ENCODE measurements at regions not wholly inside any gene's neighbourhood (a gene's known extent, or its start where the extent isn't known, plus 50 kb on each side); places are given as distances from the start of the nearest gene placed in this dataset.
"Not testable (repeated sequence)": the region's sequence is repeated elsewhere in the genome, so short reads cannot be mapped to it uniquely, and the experiment has no call there.

DNA sequence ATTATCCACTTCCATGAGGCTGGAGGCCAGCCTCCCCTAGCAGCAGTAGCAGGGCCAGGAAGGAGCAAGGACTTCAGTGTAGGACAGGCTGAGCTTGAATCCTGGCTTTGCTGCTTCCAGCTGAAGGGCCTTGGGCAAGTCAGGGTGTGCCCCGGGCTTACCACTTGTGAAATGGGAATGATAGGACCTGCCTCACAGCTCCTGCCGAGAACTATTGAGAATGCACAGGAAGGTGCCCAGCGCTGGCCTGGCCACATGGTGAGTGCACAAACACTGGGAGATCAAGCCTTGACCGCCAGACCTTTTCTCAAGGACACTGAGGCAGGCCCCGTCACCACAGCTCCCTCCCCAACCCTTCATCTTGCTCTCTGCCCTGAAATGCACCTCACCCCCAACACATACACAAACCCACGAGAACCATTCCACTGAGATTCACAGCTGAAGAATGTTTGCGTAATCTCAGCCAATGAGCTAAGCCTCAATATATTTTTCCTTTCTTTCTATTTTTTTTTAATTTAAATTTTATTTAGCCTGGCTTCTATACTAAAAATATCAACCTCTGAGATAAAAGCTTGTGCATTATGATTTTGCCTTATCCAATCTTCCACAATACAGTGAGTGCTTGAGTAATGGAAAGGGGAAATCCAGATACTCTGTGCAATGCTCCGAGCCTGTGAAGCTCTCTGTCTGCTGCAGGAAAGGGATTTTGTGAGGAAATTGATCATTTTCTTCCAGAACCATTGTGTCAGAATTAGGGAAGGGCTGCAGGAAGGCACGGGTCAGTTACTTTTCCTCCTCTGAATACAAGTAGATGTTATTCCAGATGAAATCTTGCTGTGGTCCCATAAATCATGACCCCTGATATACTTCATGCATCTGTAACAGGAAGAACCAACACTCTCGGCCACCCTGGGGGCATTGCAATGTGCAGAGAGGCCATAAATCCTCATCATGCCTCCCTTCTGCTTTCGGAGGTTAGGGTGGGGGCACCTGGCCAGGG lies 193.9 kb downstream of the TLE3 start:
- no peak for DNase-seq

DNA sequence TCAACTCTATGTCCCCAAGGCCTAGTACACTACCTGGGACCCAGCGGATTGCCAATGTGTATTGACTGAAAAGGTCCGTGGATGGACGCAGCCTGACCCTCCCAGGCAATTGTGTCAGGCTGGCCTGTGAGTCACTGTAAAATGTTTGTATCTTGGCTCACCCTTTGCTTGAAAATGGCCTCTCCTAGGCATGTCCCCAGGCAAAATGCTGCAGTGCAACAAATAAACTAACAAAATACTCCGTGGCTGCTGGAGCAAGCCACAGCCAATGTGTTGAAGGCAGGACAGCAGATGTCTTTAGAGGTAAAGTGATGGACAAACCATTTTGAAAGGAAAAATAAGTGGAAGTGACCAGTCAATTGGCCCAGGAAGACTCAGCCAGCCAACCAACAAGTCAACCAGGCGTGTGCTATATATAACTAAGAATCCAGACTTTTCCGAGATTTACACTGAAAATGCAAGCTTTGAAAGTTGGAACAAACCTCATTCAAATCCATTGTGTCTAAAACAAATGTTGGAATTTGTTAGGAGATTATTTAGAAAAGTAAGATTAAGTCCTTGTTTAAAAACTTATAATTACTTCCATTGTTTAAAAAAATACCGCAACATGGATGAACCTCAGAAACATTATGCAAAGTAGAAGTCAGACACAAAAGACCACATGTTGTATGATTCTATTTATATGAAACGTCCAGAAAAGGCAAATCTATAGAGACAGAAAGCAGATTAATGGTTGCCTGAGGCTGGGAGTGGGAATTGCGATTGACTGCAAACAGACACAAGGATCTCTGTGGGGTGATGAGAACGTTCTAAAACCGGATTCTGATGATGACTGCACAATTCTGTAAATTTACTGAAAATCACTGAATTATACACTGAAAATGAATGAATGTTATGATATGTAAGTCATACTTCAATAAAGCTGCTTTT lies 191.2 kb downstream of the TLE3 start:
- no peak for DNase-seq

DNA sequence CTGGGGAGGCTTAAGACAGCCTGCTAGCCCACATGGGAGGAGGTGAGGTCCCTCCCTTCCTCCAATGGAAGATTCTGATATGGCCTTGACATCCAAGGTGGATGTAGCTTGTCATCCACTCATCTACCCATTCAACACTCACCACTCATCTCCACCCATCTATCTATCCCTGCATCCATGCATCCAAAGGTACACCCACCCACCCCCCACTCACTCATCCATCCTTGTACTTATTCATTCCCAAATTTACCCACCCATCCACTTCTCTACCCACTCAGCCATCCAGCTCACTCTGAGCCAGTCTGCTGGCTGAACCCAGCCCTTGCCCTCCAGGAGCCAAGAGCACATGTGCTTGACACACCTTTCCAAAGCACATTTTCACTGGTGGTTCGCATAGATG lies 189.7 kb downstream of the TLE3 start:
- no peak for DNase-seq

DNA sequence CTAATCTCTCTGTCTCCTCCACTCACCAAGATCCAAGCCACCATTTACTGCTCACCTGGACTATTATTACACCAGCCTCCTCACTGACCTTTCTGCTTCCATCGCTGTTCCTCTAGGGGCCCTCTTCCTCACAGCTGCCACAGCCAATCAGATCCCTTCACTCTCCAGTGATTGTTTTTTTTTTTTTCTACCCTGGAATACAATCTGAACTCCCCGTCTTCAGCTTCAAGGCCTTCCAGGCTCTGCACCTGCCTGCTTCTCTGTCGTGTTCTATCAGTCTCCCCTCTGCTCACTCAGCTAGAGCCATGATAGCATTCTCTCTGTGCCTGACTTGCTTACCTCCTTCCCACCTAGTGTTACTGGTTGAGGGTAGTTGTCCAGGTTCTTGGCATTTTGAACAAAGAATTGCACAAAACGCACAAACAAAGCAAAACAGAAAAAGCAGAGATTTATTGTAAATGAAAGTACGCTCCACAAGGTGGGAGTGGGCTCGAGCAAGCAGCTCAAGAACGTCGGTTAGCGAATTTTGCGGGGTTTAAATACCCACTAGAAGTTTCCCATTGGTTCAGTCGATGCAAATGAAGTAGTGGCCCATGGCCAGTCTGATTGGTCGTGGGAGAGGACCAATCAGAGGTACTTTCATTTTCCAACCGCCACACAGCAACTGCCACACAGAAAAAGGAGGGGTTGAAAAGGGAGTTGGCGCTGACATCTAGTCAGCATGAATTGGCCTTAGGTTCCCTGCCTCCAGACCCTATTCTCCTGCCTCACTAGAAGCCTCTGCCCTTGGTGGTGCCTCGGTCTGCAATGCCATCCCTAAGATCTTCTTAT lies 188.9 kb downstream of the TLE3 start:
- DNase-seq = no peak

DNA sequence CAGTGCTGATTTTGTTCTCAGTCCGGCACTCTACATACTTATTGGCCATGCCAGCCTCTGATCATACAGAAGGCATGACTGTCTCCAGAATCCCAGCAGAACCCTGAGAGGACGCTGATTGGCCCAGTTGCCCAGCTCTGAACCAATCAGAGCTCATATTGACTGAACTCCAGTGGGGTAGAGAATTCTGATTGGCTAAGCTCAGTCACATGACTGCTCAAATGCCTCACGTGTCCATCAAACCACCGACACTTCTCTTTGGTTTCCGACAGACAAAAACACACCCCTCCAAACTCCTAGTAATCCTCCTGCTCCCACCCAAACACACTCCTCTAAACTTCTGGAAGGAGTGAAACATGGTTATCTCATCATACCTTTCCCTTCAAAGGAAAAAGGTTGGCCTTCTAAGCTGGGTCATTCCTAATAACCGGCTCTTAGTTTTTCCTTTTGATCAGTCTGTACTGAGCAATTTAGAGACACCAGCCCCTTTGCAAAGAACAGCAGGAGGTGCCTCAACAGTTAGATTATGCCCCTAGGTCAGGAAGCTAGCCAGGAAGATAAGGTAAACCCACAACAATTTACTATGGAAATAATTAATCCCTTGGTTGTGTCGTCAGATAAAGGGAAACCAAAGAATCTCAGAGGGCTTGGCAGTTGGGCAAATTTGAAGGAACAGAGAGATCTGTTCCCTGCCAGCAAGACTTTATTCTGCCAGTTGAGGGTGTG lies 187.8 kb downstream of the TLE3 start:
- DNase-seq = no peak

DNA sequence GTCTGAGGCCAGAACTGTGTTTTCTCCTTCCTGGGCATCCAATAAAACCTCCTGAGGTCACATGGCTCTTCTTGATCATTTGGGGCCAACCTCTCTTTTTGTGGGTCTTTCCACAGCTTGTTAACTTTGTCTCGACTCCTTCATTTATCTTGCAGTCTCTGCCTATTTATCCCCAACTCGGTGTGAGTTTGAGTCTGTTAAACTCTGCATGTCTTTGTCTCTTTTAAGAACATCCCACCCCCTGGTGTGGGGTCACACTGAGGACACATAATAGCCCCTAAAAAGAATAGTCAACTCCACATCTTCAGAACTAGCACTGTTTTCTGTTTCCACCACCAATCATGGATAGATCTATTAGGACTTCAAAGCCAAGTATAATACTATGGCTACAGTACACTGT lies 187.2 kb downstream of the TLE3 start:
- DNase-seq = no peak

DNA sequence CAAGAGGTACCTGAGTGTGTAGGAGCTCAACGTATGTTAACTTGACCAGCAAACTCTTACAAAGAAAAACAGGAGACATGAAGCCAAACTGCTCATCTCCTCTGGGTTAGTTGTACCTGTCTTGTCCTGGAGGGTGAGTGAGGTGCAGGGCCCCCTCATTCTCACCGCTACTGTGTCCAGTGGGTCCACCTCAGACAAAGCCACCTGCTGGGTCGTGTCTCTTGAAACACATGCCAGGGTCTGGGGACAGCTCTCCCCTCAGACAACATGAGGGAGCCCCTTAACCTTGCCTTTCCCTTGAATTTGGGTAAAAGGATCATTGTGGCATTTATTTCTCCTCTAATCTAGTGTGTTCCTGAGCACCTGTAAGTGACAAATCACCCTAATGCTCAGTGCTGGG lies 185.6 kb downstream of the TLE3 start:
- DNase-seq = no peak

DNA sequence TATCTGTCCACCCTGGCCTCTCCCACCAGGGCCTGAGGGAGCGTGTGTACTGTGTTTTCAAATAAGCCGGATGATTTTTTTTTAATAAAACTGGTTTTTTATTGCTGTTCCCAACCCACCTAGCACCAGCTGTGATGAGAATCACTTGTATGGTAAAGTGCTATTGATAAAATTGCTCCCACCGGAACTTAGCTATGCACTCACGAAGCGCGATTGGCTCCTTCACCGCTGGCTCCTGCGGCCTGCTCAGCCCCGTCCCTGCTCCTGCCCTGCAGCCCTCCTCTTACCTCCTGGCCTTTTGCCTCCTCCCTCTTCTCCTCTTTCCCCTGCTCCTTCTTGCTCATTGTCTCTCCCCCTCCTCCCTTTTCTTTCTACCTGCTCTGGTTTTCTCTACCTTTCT lies 183.7 kb downstream of the TLE3 start:
- DNase-seq = no peak

DNA sequence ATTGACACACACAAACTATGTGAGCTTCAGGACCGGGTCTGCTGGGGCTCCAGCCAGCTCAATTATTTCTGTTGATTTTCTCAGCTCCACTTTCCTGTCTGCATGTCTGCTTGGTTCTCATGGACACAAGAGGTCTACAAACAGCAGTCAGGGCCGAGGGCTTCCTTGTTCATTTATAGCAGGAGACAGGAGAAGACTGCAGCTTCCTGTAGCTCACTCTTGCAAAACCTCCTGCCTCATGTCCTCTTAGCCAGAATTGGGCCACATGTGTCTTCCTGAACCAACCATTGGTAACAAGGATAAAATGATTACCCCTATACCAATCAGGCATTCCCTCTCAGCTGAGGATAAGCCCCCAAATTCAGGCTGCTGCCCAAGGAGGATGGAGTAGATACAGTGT lies 182.8 kb downstream of the TLE3 start:
- DNase-seq = no peak

DNA sequence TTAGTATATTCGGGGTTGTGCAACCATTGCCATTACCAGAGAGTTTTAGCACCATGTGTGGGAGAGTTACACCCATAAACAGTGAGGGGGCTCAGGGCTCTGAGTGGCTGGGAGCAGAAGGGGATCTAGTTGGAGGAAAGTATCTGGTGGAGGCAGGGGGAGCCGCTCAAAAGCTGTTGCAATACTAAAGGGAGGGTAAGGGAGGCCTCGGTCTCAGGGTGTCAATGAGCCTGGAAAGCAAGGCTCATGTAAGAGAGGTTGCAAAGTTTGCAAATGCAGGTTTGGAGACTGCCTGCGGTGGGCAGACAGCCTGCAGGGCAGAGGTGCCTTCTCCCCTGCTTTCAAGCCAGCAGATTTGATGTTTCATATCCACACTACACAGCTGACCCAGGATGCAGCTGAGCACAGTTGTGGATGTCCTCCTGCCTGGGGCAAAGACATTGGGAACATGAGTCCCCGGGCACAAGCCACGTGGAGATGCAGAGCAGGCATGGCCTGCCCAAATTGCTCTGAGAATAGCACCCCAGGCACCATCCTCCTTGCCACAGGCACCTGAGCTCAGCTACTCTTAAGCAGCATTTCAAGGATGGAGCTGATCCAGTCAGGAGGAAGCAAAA lies 181.4 kb downstream of the TLE3 start:
- DNase-seq = no peak

DNA sequence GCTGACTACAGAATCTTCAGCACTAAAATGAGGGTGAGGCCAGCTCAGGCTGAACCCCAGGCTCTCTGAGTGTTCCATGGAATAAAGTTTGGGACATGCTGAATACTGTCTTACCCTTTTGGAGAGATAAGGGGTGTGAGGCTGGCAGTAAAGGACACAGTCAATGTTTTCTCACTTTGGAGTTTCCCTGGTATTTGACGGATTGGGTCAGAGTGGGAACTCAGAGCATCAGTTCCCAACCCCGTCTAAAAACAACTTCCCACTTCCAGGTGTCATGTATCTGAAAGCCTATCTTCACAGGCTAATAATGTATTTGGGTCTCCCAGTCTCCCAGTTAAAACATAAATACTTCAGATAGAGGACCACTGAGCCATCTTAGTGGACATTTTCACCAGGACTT lies 180.7 kb downstream of the TLE3 start:
- no peak for DNase-seq

DNA sequence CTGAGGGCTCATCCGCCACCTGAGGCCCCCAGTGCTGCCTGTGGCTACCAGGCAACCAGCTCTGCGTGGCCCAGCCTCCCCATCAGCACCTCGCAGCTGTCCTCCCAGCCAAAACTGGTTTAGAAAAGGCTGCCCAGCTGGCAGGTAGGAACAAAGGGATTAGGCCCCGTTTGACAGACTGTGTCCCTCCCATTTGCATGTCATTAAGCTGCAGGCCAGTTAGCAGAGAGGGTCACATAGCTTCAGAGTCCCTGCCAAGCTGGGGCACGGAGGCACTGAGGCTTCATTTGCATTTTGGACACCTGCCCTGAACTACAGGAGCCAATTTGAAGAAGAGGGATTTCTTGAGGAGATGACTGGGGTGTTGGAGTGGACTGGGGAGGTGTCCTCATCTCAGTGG lies 177.9 kb downstream of the TLE3 start:
- no peak for DNase-seq

DNA sequence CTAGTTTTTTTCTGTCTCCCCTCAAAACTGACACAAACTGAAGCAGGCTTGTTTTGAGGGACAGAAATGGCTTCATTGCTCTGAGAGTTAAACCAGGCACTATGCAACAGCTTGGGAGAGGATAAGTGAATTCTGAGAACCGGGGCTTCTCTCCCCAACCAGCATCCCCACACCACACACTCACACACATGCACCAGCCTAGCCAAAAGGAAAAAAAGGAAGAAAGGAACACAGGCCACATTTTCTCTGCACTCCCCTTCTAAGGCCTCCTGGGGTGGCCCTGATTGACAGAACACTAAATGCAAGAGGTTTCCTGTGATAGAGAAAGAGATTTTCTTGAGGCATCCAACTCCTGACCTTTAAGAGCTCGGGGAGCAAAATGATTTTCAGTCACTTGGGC lies 177.5 kb downstream of the TLE3 start:
- no peak for DNase-seq

DNA sequence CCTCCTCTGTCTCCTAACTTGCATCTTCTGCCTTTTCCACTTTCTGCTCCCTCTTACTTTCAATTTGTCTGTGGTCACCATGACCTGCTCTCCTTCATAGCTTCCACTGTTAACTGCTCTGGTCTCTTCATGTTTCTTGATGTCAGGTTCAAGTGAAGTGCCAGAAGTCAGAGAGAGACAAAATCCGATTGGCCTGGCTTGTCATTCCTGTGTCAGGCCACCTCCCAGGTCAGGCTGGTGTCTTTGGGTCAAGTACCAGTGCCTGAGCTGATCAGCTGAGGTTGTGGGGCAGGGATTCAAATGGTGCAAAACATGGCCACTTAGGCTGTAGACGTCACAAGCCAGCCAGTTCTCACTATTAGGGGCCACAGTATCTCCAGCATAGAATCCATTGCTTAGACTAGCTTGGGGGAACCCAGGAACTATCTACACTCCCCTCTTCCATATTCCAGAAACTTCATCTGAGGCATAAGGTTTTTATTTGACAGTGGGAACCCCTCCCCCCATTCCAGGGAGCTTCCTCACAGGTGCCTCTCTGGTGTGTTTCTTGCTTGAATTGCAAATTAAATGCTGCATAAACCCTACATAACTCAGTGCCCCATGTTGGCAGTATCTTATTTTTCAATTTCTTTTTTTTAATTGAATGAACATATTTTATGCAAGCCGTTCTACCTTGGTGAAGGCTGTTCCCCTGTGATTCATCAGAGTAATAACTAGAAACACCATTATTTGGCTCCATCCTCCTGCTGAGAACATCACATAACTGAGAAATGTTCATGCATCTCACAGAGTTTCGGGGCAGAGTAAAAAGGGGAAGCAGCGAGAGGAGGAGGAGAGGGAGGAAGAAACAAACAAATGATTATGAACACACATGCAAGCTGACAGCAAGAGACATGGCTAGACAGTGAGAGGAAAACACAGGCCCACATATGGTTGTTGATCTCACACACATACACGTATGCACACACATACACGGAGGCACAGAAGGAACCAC lies 175.8 kb downstream of the TLE3 start:
- no peak for DNase-seq

DNA sequence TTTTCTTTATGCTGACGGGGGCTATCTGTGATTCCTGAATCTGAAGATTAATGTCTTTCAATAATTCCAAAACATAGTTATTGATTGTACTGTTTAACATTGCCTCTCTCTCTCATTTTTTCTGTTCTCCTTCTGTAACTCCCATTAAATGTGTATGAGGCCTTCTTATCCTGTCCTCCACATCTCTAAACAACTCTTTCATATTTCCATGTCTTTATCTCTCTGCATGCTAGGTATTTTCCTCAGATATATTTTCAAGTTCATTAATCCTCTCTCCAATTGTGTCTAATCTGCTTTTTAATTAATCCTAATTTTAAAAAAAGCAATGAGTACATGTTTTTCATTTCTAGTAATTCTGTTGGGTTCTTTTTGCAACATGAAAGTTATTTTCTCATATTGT lies 173.2 kb downstream of the TLE3 start:
- DNase-seq = no peak

DNA sequence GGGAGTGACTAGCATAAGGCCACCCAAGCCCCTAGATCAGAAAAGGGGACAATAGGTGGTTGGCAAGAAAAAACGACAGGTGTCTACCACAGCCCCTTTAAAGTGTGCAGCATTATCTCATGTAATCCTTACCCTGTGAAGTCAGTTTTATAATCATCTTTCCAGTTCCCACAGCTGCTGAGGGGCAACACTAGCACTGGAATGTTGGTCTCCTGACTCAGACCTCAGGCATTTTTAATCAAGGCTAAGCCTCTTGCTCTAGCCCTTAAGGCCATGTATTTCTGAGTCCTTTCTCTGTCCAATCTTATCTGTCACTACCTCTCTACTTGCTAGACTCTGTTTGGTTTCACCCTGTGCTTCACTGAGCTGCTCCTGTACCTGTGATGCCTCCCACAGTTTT lies 171.7 kb downstream of the TLE3 start:
- DNase-seq = no peak

DNA sequence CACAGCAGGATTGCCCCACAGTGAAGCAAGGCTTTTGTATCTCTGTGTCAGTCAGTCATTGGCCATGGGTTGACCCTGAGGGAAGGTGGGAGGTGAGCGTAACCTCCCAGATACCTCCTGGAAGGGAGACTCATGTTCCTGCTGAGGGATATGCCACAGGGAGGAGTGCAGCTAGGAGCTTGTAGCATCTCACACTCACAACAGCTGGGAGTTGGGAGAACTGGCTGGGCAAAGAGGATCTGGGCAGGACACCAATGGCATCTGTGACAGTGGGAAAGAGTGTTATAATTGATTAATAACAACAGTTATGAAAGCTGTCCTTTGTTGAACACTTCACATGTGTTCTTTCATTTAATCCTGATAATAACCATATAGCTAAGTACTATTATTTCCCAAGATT lies 171.0 kb downstream of the TLE3 start:
- no peak for DNase-seq

DNA sequence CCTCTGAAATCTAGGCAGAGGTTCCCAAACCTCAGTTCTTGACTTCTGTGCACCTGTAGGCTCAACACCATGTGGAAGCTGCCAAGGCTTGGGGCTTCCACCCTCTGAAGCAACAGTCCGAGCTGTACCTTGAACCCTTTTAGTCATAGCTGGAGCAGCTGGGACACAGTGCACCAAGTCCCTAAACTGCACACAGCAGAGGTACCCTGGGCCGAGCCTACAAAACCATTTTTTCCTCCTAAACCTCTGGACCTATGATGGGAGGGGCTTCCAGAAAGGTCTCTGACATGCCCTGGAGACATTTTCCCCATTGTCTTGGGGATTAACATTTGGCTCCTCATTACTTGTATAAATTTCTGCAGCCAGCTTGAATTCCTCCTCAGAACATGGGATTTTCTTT lies 168.8 kb downstream of the TLE3 start:
- not testable (repeated sequence) for DNase-seq

DNA sequence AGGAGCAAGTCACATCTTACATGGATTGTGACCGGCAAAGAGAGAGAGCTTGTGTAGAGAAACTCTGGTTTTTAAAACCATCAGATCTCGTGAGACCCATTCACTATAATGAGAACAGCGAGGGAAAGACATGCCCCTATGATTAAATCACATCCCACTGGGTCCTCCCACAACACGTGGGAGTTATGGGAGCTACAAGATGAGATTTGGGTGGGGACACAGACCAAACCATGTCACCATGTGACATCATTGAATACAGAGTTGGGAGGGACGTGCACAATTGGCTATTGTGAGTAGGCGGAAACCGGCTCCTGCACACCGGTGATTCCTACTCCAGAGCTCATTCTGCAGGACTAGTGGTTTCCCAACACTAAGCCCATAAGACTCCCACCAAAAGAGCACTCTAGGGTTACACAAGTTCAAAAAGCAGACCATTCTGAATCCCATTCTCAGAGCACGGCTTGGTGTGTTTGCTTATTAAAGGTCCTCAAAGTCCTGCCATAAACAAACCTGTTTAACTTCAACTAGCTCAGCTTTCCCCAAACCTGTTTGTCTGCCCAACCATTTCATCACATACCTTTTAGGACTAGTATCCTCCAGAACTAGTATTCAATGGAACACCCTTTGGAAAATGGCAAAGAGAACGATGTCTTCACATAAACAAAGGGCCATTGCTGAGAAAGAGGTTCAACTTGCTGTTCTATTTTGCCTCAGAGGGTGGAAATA lies 167.6 kb downstream of the TLE3 start:
- no peak for DNase-seq

DNA sequence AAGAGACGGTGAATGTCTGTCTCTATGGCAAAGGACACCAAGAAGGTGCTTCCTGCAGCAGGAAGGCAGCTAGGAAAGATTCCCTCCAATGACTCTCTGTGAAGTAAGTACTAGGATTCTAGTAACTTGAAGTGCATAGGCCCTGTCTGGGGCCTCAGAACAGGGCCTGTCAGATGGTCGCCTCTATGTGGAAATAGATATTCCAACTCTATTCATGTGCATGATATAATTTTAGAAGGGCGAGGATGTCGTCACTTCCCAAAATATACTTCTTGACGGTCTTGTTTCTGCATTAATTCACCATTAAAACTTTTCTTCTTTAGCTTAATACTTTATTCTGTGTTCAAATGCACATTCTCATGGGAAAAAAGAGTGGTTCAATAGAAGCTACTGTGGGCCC lies 167.0 kb downstream of the TLE3 start:
- DNase-seq = no peak
